ENCODE measurements at regions not wholly inside any gene's neighbourhood (a gene's known extent, or its start where the extent isn't known, plus 50 kb on each side); places are given as distances from the start of the nearest gene placed in this dataset.
"Not testable (repeated sequence)": the region's sequence is repeated elsewhere in the genome, so short reads cannot be mapped to it uniquely, and the experiment has no call there.

DNA sequence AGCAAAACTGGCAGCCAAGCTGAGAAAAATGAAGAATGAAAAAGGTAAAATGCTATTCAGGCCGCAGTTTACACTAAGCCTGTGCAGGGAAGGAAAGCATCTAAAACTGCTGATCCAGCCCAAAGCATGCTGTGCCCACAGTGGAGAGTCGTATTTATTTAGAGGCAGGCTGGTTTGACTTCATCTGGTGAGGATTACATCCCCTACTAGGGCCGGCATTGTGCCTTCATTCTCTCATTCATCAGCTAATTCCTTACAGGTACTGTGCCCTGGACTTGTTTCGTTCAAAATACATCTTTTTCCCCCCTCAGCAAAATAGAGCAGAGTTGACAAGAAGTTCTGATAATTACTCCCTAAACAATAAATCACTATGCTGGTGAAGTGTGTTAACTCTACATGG, 137.5 kb upstream of the DAP start:
- no peak for DNase-seq
- H3K4me3 ChIP-seq (ENCODE audit: insufficient read depth, low read depth, low read length, poor library complexity, severe bottlenecking) = no peak overlapping the region
- no peak overlapping the region for H3K27ac ChIP-seq (ENCODE audit: insufficient read depth, low read length, poor library complexity, severe bottlenecking)
- H3K9me3 ChIP-seq (ENCODE audit: control insufficient read depth, low read length) = no peaks in the 10 kb centered on the region
- H3K36me3 ChIP-seq (ENCODE audit: control insufficient read depth, insufficient read depth, low read length) = no peaks in the 10 kb centered on the region
- no peaks in the 10 kb centered on the region for H3K27me3 ChIP-seq (replicated peaks; ENCODE audit: control insufficient read depth, insufficient read depth, low read length, poor library complexity, severe bottlenecking)
- no peaks in the 10 kb centered on the region for H3K4me1 ChIP-seq (ENCODE audit: control insufficient read depth, insufficient read depth, low read length, poor library complexity, severe bottlenecking)

DNA sequence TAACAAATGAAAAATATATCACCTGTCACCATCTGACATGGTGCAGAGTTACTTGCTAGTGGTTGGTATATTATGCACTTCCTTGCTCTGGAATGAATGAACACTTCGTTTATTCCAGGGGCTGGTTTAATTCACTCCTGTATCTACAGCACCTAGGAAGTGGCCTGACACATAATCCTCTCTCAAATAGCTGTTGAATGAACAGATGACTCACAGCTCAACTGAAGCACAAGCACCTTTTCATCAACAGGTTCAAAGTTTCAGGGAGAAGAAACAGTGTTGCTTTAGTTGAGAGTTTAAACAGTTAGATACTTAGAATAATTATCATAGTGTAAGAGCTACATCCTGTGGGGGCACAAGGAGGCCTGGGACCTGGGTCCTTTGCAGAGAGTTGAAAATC, 135.0 kb upstream of the DAP start:
- H3K4me3 ChIP-seq (ENCODE audit: insufficient read depth, low read depth, low read length, poor library complexity, severe bottlenecking) = no peak overlapping the region
- H3K4me1 ChIP-seq (ENCODE audit: control insufficient read depth, insufficient read depth, low read length, poor library complexity, severe bottlenecking) = no peaks in the 10 kb centered on the region
- H3K9me3 ChIP-seq (ENCODE audit: control insufficient read depth, low read length) = no peaks in the 10 kb centered on the region
- H3K27me3 ChIP-seq (replicated peaks; ENCODE audit: control insufficient read depth, insufficient read depth, low read length, poor library complexity, severe bottlenecking) = no peaks in the 10 kb centered on the region
- no peak overlapping the region for H3K27ac ChIP-seq (ENCODE audit: insufficient read depth, low read length, poor library complexity, severe bottlenecking)
- no peaks in the 10 kb centered on the region for H3K36me3 ChIP-seq (ENCODE audit: control insufficient read depth, insufficient read depth, low read length)
- no peak for DNase-seq

DNA sequence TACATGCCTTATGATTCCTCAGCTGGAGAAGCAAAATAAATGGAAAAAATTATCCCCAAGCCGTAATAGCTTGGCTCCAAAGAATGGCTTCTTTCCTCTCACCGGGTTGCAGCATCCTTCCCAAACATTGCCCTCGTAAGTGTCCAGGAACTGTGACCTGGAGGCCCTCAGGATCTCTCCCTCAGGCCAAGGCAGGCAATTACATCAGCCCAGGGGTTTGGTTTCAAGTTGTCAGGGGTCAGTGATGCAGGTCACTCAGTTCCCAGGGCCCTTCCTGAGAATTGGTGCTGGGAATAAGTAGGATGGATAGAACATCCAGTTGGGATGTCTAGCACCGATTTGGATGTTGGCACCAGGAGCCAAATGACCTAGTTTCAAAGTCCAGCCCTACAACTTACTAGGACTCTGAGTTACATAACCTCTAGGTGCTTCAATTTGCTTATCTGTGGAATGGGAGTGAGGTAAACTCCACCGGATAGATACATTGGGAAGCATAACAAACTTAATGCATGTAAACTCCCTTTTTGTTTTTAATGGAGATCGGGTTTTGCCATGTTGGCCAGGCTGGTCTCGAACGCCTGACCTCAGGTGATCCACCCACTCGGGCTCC, 133.5 kb upstream of the DAP start:
- no peaks in the 10 kb centered on the region for H3K36me3 ChIP-seq (ENCODE audit: control insufficient read depth, insufficient read depth, low read length)
- no peak overlapping the region for H3K4me3 ChIP-seq (ENCODE audit: insufficient read depth, low read depth, low read length, poor library complexity, severe bottlenecking)
- H3K27ac ChIP-seq (ENCODE audit: insufficient read depth, low read length, poor library complexity, severe bottlenecking) = no peak overlapping the region
- H3K27me3 ChIP-seq (replicated peaks; ENCODE audit: control insufficient read depth, insufficient read depth, low read length, poor library complexity, severe bottlenecking) = no peaks in the 10 kb centered on the region
- H3K4me1 ChIP-seq (ENCODE audit: control insufficient read depth, insufficient read depth, low read length, poor library complexity, severe bottlenecking) = no peaks in the 10 kb centered on the region
- no peaks in the 10 kb centered on the region for H3K9me3 ChIP-seq (ENCODE audit: control insufficient read depth, low read length)
- no peak for DNase-seq

DNA sequence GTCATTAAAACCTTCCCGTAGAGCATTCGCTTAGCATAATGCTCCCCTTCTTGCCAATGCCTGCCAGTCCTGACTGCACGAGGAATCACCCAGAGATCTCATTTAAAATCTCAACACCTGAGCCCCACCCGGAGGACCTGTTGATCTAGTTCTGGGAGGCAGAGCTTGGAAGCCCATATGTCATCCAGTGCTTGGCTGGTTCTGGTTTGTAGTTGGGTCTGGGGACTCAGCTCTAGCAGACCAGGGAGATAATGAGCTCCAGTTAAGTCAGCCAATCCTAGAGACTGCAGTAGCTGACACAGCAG, 131.8 kb upstream of the DAP start:
- Histone ChIP-seq H3K4me3 (ENCODE audit: insufficient read depth, low read depth, low read length, poor library complexity, severe bottlenecking) (no peak overlapping the region), H3K27ac (ENCODE audit: insufficient read depth, low read length, poor library complexity, severe bottlenecking) (no peak overlapping the region), H3K27me3 (replicated peaks; ENCODE audit: control insufficient read depth, insufficient read depth, low read length, poor library complexity, severe bottlenecking) (no peaks in the 10 kb centered on the region), H3K9me3 (ENCODE audit: control insufficient read depth, low read length) (no peaks in the 10 kb centered on the region), H3K36me3 (ENCODE audit: control insufficient read depth, insufficient read depth, low read length) (no peaks in the 10 kb centered on the region), H3K4me1 (ENCODE audit: control insufficient read depth, insufficient read depth, low read length, poor library complexity, severe bottlenecking) (no peaks in the 10 kb centered on the region)
- DNase-seq = no peak

DNA sequence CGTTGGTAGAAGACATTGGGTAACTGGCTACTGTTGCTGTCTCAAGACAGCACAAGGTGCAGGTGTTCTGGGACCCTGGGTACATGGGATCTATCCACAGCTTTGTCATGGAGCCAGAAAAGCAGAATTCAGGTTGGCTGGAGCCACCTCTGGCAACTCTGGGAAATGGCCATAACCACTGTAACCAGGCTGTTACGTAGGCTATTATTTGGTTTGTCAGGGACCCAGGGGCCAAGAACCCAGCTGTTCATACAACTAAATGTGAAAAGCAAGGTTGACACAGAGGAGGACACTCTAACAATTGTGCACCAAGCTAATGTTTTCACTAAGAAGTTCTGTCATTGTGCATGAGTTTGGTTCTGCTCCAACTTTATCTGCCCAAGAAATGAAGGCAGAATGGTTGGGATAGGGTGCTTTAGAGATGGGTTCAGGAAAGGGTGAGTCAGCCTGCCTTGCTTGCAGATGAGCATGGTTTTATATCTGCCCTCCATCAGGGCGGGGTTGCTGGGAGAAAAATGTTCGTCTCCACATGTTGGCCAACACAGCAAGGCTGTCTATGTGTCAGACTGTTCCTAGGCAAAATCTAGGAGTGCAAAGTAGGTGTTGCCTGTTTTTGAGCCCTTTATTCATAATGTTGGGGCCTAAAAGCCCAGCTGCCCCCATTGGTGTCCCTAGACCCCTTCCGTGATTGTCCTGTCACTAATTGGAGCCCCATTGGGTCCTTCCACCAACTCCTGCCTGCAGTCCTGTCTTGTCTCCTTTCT, 131.3 kb upstream of the DAP start:
- no peaks in the 10 kb centered on the region for H3K27me3 ChIP-seq (replicated peaks; ENCODE audit: control insufficient read depth, insufficient read depth, low read length, poor library complexity, severe bottlenecking)
- no peak overlapping the region for H3K27ac ChIP-seq (ENCODE audit: insufficient read depth, low read length, poor library complexity, severe bottlenecking)
- H3K4me3 ChIP-seq (ENCODE audit: insufficient read depth, low read depth, low read length, poor library complexity, severe bottlenecking) = no peak overlapping the region
- H3K4me1 ChIP-seq (ENCODE audit: control insufficient read depth, insufficient read depth, low read length, poor library complexity, severe bottlenecking) = no peaks in the 10 kb centered on the region
- no peak for DNase-seq
- H3K9me3 ChIP-seq (ENCODE audit: control insufficient read depth, low read length) = no peaks in the 10 kb centered on the region
- H3K36me3 ChIP-seq (ENCODE audit: control insufficient read depth, insufficient read depth, low read length) = no peaks in the 10 kb centered on the region

DNA sequence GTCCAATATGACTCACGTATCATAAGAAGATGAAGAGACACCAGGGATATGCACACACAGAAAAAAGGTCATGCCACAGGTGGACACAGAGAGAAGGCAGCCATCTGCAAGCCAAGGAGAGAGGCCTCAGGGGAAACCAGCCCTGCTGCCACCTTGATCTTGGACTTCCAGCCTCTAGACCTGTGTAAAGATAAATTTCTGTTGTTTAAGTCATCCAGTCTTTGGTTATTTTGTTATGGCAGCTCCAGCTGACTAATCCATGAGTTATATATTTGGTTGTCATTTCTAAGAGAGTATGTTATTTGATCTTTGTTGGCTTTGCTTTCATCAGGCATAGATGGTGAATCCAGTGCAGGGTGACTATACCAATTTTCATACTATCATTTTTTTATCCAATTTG, 130.2 kb upstream of the DAP start:
- H3K27ac ChIP-seq (ENCODE audit: insufficient read depth, low read length, poor library complexity, severe bottlenecking) = no peak overlapping the region
- no peaks in the 10 kb centered on the region for H3K36me3 ChIP-seq (ENCODE audit: control insufficient read depth, insufficient read depth, low read length)
- DNase-seq = no peak
- no peaks in the 10 kb centered on the region for H3K9me3 ChIP-seq (ENCODE audit: control insufficient read depth, low read length)
- H3K4me1 ChIP-seq (ENCODE audit: control insufficient read depth, insufficient read depth, low read length, poor library complexity, severe bottlenecking) = no peaks in the 10 kb centered on the region
- no peak overlapping the region for H3K4me3 ChIP-seq (ENCODE audit: insufficient read depth, low read depth, low read length, poor library complexity, severe bottlenecking)
- no peaks in the 10 kb centered on the region for H3K27me3 ChIP-seq (replicated peaks; ENCODE audit: control insufficient read depth, insufficient read depth, low read length, poor library complexity, severe bottlenecking)

DNA sequence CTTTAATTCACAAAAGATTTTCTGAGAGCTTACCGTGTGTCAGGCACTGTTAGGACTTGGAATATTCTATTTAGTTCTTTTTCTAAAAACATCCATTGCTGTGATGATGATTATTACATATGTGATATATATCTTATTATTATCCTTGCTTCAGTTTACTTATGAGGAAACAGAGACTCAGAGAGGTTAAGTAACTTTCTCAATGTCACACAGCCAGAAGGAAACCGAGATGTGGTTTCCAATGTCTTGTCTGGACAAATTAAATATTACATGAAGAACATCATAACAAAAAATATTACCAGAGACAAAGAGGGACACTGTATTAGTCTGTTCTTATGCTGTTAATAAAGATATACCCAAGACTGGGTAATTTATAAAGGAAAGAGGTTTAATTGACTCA, 125.5 kb upstream of the DAP start:
- no peaks in the 10 kb centered on the region for H3K27me3 ChIP-seq (replicated peaks; ENCODE audit: control insufficient read depth, insufficient read depth, low read length, poor library complexity, severe bottlenecking)
- H3K9me3 ChIP-seq (ENCODE audit: control insufficient read depth, low read length) = no peaks in the 10 kb centered on the region
- no peak overlapping the region for H3K27ac ChIP-seq (ENCODE audit: insufficient read depth, low read length, poor library complexity, severe bottlenecking)
- H3K36me3 ChIP-seq (ENCODE audit: control insufficient read depth, insufficient read depth, low read length) = no peaks in the 10 kb centered on the region
- no peak overlapping the region for H3K4me3 ChIP-seq (ENCODE audit: insufficient read depth, low read depth, low read length, poor library complexity, severe bottlenecking)
- H3K4me1 ChIP-seq (ENCODE audit: control insufficient read depth, insufficient read depth, low read length, poor library complexity, severe bottlenecking) = no peaks in the 10 kb centered on the region
- no peak for DNase-seq

DNA sequence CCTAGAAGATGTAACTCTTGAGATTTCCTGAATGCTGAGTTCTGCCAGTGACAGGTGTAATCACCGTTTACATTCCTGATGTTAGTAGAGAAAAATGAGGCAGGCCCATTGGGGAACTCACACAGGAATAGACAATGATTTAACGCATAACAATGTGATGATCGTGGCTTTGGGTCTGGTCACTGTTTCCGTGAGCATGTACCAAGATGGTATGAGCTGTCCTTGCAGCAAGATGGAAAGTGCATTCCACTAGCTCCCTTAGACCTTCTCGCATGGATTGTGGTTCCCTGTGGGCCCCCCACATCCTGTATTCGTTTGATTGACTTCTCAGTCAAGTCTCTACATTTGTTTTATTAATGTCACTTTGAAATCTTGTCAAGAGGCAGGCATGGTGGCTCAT, 124.0 kb upstream of the DAP start:
- H3K9me3 ChIP-seq (ENCODE audit: control insufficient read depth, low read length) = no peaks in the 10 kb centered on the region
- no peaks in the 10 kb centered on the region for H3K4me1 ChIP-seq (ENCODE audit: control insufficient read depth, insufficient read depth, low read length, poor library complexity, severe bottlenecking)
- no peak overlapping the region for H3K4me3 ChIP-seq (ENCODE audit: insufficient read depth, low read depth, low read length, poor library complexity, severe bottlenecking)
- no peaks in the 10 kb centered on the region for H3K27me3 ChIP-seq (replicated peaks; ENCODE audit: control insufficient read depth, insufficient read depth, low read length, poor library complexity, severe bottlenecking)
- H3K36me3 ChIP-seq (ENCODE audit: control insufficient read depth, insufficient read depth, low read length) = no peaks in the 10 kb centered on the region
- no peak for DNase-seq
- H3K27ac ChIP-seq (ENCODE audit: insufficient read depth, low read length, poor library complexity, severe bottlenecking) = no peak overlapping the region

DNA sequence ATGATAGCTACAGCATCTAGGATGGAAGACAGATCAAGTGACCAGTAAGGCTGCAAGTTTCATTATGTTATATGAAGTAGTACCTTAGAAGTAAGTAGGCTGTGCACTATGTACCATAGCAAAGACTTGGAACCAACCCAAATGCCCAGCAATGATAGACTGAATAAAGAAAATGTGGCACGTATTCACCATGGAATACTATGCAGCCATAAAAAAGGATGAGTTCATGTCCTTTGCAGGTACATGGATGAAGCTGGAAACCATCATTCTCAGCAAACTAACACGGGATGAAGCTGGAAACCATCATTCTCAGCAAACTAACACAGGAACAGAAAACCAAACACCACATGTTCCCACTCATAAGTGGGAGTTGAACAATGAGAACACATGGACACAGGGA, 122.9 kb upstream of the DAP start:
- not testable (repeated sequence) for H3K36me3 ChIP-seq (ENCODE audit: control insufficient read depth, insufficient read depth, low read length); H3K27ac ChIP-seq (ENCODE audit: insufficient read depth, low read length, poor library complexity, severe bottlenecking); H3K4me1 ChIP-seq (ENCODE audit: control insufficient read depth, insufficient read depth, low read length, poor library complexity, severe bottlenecking); H3K9me3 ChIP-seq (ENCODE audit: control insufficient read depth, low read length); DNase-seq; H3K4me3 ChIP-seq (ENCODE audit: insufficient read depth, low read depth, low read length, poor library complexity, severe bottlenecking); H3K27me3 ChIP-seq (replicated peaks; ENCODE audit: control insufficient read depth, insufficient read depth, low read length, poor library complexity, severe bottlenecking)

DNA sequence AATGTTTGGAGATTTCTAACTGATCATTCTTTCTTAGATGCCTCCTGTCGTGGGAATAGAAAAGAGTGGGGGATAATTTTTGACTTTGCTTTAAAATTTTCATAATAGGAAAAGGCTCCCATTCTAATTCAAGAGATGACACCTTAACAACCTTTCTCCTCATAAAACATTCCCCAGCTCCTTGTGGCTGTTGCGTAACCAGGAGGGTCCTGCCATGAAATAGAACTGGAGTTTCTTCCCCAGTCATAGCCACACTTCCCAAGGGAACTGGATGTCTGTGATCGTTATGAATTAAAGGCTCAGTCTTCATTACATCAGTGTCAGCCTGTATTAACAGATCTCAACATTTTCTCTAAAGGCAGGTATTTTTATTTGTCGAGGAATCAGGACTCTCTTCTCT, 119.9 kb upstream of the DAP start:
- Histone ChIP-seq H3K27ac (ENCODE audit: insufficient read depth, low read length, poor library complexity, severe bottlenecking) (no peak overlapping the region), H3K36me3 (ENCODE audit: control insufficient read depth, insufficient read depth, low read length) (no peaks in the 10 kb centered on the region), H3K4me1 (ENCODE audit: control insufficient read depth, insufficient read depth, low read length, poor library complexity, severe bottlenecking) (no peaks in the 10 kb centered on the region), H3K9me3 (ENCODE audit: control insufficient read depth, low read length) (no peaks in the 10 kb centered on the region), H3K27me3 (replicated peaks; ENCODE audit: control insufficient read depth, insufficient read depth, low read length, poor library complexity, severe bottlenecking) (no peaks in the 10 kb centered on the region), H3K4me3 (ENCODE audit: insufficient read depth, low read depth, low read length, poor library complexity, severe bottlenecking) (no peak overlapping the region)
- DNase-seq = no peak

Data from effector memory CD4-positive, alpha-beta T cell (primary cell).